Parathyroid adenoma (tissue), 2 donors: ENCODE measurements at regions not wholly inside any gene's neighbourhood (a gene's known extent, or its start where the extent isn't known, plus 50 kb on each side); places are given as distances from the start of the nearest gene placed in this dataset.

Source experiments
- H2AFZ ChIP-seq: fragments of 300-600 bp; sonication (generic); one replicate; pipeline ENCODE4 v1.7.0; 2017; ENCODE audit warnings: antibody characterized with exemption, mild to moderate bottlenecking
- H3K27ac ChIP-seq: fragments of 300-600 bp; sonication (generic); one replicate; pipeline ENCODE4 v1.7.0; 2017
- H3K27me3 ChIP-seq: fragments of 300-600 bp; sonication (generic); one replicate; pipeline ENCODE4 v1.7.0; 2017; ENCODE audit warnings: low read length; ENCODE audit not compliant: control insufficient read depth, insufficient read depth
- H3K36me3 ChIP-seq: fragments of 300-600 bp; sonication (generic); one replicate; pipeline ENCODE4 v1.7.0; 2017; ENCODE audit warnings: low read length; ENCODE audit not compliant: control insufficient read depth, insufficient read depth
- H3K4me1 ChIP-seq: fragments of 300-600 bp; sonication (generic); one replicate; pipeline ENCODE4 v1.7.0; 2017; ENCODE audit warnings: control low read depth
- H3K4me2 ChIP-seq: fragments of 300-600 bp; sonication (generic); one replicate; pipeline ENCODE4 v1.7.0; 2017; ENCODE audit warnings: low read length
- H3K4me3 ChIP-seq: fragments of 300-600 bp; sonication (generic); one replicate; pipeline ENCODE4 v1.7.0; 2017; ENCODE audit warnings: low read depth, low read length
- H3K79me2 ChIP-seq: fragments of 300-600 bp; sonication (generic); one replicate; pipeline ENCODE4 v1.7.0; 2017; ENCODE audit warnings: control low read depth
- H3K9ac ChIP-seq: fragments of 300-600 bp; sonication (generic); one replicate; pipeline ENCODE4 v1.7.0; 2017; ENCODE audit warnings: mild to moderate bottlenecking
- H3K9me3 ChIP-seq: fragments of 300-600 bp; sonication (generic); one replicate; pipeline ENCODE4 v1.7.0; 2017; ENCODE audit warnings: low read length; ENCODE audit not compliant: control insufficient read depth
- CTCF ChIP-seq: fragments of 300-600 bp; sonication (generic); IDR thresholded peaks from one replicate; pipeline ENCODE4 v1.7.0; 2017; ENCODE audit warnings: antibody characterized with exemption, mild to moderate bottlenecking
- donor health status: primary hyperparathyroidism.

GRCh38 chr1:194309697-194310096 is 1123.3 kb upstream of the B3GALT2 start:
- no peak overlapping the region for H3K27ac ChIP-seq
- no peak for TF ChIP-seq CTCF
- H3K9me3 ChIP-seq, result no peaks in the 10 kb centered on the region
- H3K9ac ChIP-seq, result no peak overlapping the region
- H3K4me1 ChIP-seq, result no peaks in the 10 kb centered on the region
- no peak overlapping the region for H2AFZ ChIP-seq
- no peaks in the 10 kb centered on the region for H3K27me3 ChIP-seq
- no peaks in the 10 kb centered on the region for H3K36me3 ChIP-seq
- no peaks in the 10 kb centered on the region for H3K79me2 ChIP-seq
- H3K4me2 ChIP-seq, result no peak overlapping the region
- H3K4me3 ChIP-seq, result no peak overlapping the region

GRCh38 chr1:194309269-194309668 is 1122.9 kb upstream of the B3GALT2 start:
- Histone ChIP-seq H3K36me3 (no peaks in the 10 kb centered on the region), H3K27ac (no peak overlapping the region), H3K4me2 (no peak overlapping the region), H3K4me3 (no peak overlapping the region), H3K9me3 (no peaks in the 10 kb centered on the region), H2AFZ (no peak overlapping the region), H3K9ac (no peak overlapping the region), H3K4me1 (no peaks in the 10 kb centered on the region), H3K27me3 (no peaks in the 10 kb centered on the region), H3K79me2 (no peaks in the 10 kb centered on the region)
- TF ChIP-seq CTCF, result no peak

- Histone ChIP-seq H3K79me2 (no peaks in the 10 kb centered on the region), H3K36me3 (no peaks in the 10 kb centered on the region), H3K4me1 (no peaks in the 10 kb centered on the region), H3K27me3 (no peaks in the 10 kb centered on the region), H3K9me3 (no peaks in the 10 kb centered on the region), H3K4me3 (no peak overlapping the region), H2AFZ (no peak overlapping the region), H3K9ac (no peak overlapping the region), H3K4me2 (no peak overlapping the region), H3K27ac (no peak overlapping the region)
- no peak for TF ChIP-seq CTCF
These were observed 1114.4 kb upstream of the B3GALT2 start for GRCh38 chr1:194300776-194301175.

- no peaks in the 10 kb centered on the region for H3K4me1 ChIP-seq
- no peak overlapping the region for H3K9ac ChIP-seq
- H3K9me3 ChIP-seq, result no peaks in the 10 kb centered on the region
- no peak overlapping the region for H2AFZ ChIP-seq
- no peaks in the 10 kb centered on the region for H3K27me3 ChIP-seq
- H3K79me2 ChIP-seq, result no peaks in the 10 kb centered on the region
- H3K4me2 ChIP-seq, result no peak overlapping the region
- no peak overlapping the region for H3K4me3 ChIP-seq
- no peaks in the 10 kb centered on the region for H3K36me3 ChIP-seq
- H3K27ac ChIP-seq, result no peak overlapping the region
- no peak for TF ChIP-seq CTCF
These were observed 1113.9 kb upstream of the B3GALT2 start for GRCh38 chr1:194300340-194300739.

GRCh38 chr1:194298007-194298598 is 1111.7 kb upstream of the B3GALT2 start:
- TF ChIP-seq CTCF, result no peak
- Histone ChIP-seq H3K4me2 (no peak overlapping the region), H3K79me2 (no peaks in the 10 kb centered on the region), H3K27me3 (no peaks in the 10 kb centered on the region), H3K9me3 (no peaks in the 10 kb centered on the region), H3K4me1 (no peaks in the 10 kb centered on the region), H2AFZ (no peak overlapping the region), H3K9ac (no peak overlapping the region), H3K36me3 (no peaks in the 10 kb centered on the region), H3K27ac (no peak overlapping the region), H3K4me3 (no peak overlapping the region)
